ENCODE measurements at regions not wholly inside any gene's neighbourhood (a gene's known extent, or its start where the extent isn't known, plus 50 kb on each side); places are given as distances from the start of the nearest gene placed in this dataset.

DNA sequence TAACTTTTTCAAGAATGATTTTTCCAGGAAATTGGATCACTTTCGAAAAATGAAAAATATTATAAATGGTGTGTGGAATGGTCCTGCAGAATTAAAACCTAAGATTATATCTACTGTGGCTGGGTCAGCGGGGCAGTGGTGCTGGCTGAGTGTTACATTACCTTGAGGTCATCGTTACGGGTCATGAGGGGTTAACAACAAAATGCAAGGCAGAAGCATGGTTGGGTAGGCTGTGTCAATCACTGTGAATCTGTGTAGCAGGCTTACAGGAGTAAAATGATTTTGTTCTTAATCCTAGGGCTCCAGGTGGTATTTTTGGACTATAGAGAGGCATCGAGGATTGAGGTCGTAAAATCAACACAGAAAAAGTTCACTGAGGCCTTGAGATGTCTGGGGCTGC is 105.2 kb upstream of the AMOT start:
- FAIRE-seq (no peak), DNase-seq (ENCODE audit: low read depth in 1 of 2, low spot score in 2 of 2) (no peak)
- no peak overlapping the region for H2BK12ac ChIP-seq (ENCODE audit: low read depth, low read length)
- H3K36me3 ChIP-seq (ENCODE audit: control insufficient read depth in 2 of 4, insufficient read depth in 4 of 4, low read length in 3 of 4): no peaks in the 10 kb centered on the region
- H4K8ac ChIP-seq (ENCODE audit: extremely low read depth, insufficient read depth, low read length): no peak overlapping the region
- H3K27me3 ChIP-seq (replicated peaks in 1 of 4; ENCODE audit: control insufficient read depth in 3 of 4, extremely low read depth in 1 of 4, insufficient read depth in 3 of 4, low read length in 3 of 4): no peaks in the 10 kb centered on the region
- H3K27ac ChIP-seq (ENCODE audit: low read depth, low read length): no peak overlapping the region
- H2BK20ac ChIP-seq (ENCODE audit: low read length): no peak overlapping the region
- WGBS, 2 experiments (ENCODE audit: extremely low coverage in 1 of 2, insufficient coverage in 1 of 2, insufficient read length in 1 of 2, insufficient replicate concordance in 2 of 2, low coverage in 1 of 2, low lambda C conversion rate in 2 of 2, missing lambda C conversion rate in 1 of 2): 89% methylated on average over 5 of the region's 6 CpGs; no CpG with 5 or more reads in 1 of the 2 experiments
- ChIA-PET POLR2A (ENCODE audit: partially characterized antibody) (no interaction called here), CTCF (ENCODE audit: partially characterized antibody) (no interaction called here)
- H3K4me3 ChIP-seq (ENCODE audit: extremely low read depth in 1 of 4, insufficient read depth in 2 of 4, low read depth in 3 of 4, low read length in 4 of 4): no peak overlapping the region
- H4K5ac ChIP-seq (ENCODE audit: insufficient read length, low read depth, low read length): no peak overlapping the region
- no peak overlapping the region for H2BK15ac ChIP-seq (ENCODE audit: low read length)
- H4K20me1 ChIP-seq (replicated peaks in 1 of 2; ENCODE audit: control insufficient read depth in 1 of 2, insufficient read depth in 2 of 2, low read length in 2 of 2): no peaks in the 10 kb centered on the region
- H4K91ac ChIP-seq (replicated peaks; ENCODE audit: insufficient read length, low read length): no peak overlapping the region
- no peaks in the 10 kb centered on the region for H3K79me2 ChIP-seq (ENCODE audit: control insufficient read depth in 1 of 2, insufficient read depth in 2 of 2, low read length in 2 of 2)
- H3K23me2 ChIP-seq (ENCODE audit: low read depth, low read length): no peaks in the 10 kb centered on the region
- no peak overlapping the region for H2BK5ac ChIP-seq (ENCODE audit: low read depth, low read length)
- H3K9ac ChIP-seq (replicated peaks in 1 of 4; ENCODE audit: extremely low read depth in 1 of 4, low read depth in 3 of 4, low read length in 3 of 4): no peak overlapping the region
- H2AK5ac ChIP-seq (ENCODE audit: low read depth, low read length): no peak overlapping the region
- H3K9me3 ChIP-seq (ENCODE audit: insufficient read depth in 2 of 2, low read depth in 1 of 2, low read length in 1 of 2): no peaks in the 10 kb centered on the region
- no peak overlapping the region for H3K14ac ChIP-seq (ENCODE audit: insufficient read length)
- H2AFZ ChIP-seq (ENCODE audit: low read length): no peak overlapping the region; the same call in 1 of the 2 replicates
- no peak overlapping the region for H3K18ac ChIP-seq (ENCODE audit: extremely low read depth, low read length)
- no peak overlapping the region for H3K23ac ChIP-seq (ENCODE audit: insufficient read length)
- no peak overlapping the region for H3K56ac ChIP-seq (replicated peaks; ENCODE audit: insufficient read length, low read depth, low read length)
- H2BK120ac ChIP-seq (replicated peaks; ENCODE audit: low read depth, low read length): no peak overlapping the region
- no peak overlapping the region for H3K4me2 ChIP-seq (ENCODE audit: insufficient read depth in 1 of 2, low read depth in 2 of 2, low read length in 2 of 2)
- H3K4ac ChIP-seq (replicated peaks; ENCODE audit: insufficient read length, low read depth, low read length): no peak overlapping the region
- no peaks in the 10 kb centered on the region for H3K4me1 ChIP-seq (replicated peaks in 1 of 4; ENCODE audit: control insufficient read depth in 3 of 4, insufficient read depth in 4 of 4, low read length in 3 of 4)
- H3K79me1 ChIP-seq (ENCODE audit: low read depth, low read length): no peaks in the 10 kb centered on the region
- TF ChIP-seq POLR2A (IDR thresholded peaks at IDR 0.05; ENCODE audit: control extremely low read depth in 1 of 2, low read depth in 2 of 2, low read length in 2 of 2): no peak
- TF ChIP-seq CHD2 (IDR thresholded peaks at IDR 0.05; ENCODE audit: low read length): no peak
- no peak for TF ChIP-seq RFX5 (IDR thresholded peaks at IDR 0.05; ENCODE audit: borderline replicate concordance, low read depth, low read length)
- no peak for TF ChIP-seq SIX5 (IDR thresholded peaks at IDR 0.05; ENCODE audit: low read depth, low read length)
- TF ChIP-seq BCL11A (IDR thresholded peaks at IDR 0.05; ENCODE audit: low read depth in 2 of 2, low read length in 2 of 2): no peak
- TF ChIP-seq SP2 (IDR thresholded peaks at IDR 0.05; ENCODE audit: low read length): no peak
- TF ChIP-seq HDAC2 (IDR thresholded peaks at IDR 0.05; ENCODE audit: borderline replicate concordance in 1 of 2, low read depth in 2 of 2, low read length in 2 of 2): no peak
- TF ChIP-seq, protein P1, sequence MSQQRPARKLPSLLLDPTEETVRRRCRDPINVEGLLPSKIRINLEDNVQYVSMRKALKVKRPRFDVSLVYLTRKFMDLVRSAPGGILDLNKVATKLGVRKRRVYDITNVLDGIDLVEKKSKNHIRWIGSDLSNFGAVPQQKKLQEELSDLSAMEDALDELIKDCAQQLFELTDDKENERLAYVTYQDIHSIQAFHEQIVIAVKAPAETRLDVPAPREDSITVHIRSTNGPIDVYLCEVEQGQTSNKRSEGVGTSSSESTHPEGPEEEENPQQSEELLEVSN (IDR thresholded peaks at IDR 0.05): no peak
- TF ChIP-seq, protein P2, sequence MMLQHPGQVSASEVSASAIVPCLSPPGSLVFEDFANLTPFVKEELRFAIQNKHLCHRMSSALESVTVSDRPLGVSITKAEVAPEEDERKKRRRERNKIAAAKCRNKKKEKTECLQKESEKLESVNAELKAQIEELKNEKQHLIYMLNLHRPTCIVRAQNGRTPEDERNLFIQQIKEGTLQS (IDR thresholded peaks at IDR 0.05; ENCODE audit: insufficient read depth, low read depth, low read length): no peak
- TF ChIP-seq, protein P3, sequence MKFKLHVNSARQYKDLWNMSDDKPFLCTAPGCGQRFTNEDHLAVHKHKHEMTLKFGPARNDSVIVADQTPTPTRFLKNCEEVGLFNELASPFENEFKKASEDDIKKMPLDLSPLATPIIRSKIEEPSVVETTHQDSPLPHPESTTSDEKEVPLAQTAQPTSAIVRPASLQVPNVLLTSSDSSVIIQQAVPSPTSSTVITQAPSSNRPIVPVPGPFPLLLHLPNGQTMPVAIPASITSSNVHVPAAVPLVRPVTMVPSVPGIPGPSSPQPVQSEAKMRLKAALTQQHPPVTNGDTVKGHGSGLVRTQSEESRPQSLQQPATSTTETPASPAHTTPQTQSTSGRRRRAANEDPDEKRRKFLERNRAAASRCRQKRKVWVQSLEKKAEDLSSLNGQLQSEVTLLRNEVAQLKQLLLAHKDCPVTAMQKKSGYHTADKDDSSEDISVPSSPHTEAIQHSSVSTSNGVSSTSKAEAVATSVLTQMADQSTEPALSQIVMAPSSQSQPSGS (IDR thresholded peaks at IDR 0.05; ENCODE audit: low read length): no peak
- no peak for TF ChIP-seq CTBP2 (IDR thresholded peaks at IDR 0.05; ENCODE audit: borderline replicate concordance, insufficient read depth, insufficient read length, low read length)
- TF ChIP-seq SP4 (IDR thresholded peaks at IDR 0.05; ENCODE audit: low read length): no peak
- TF ChIP-seq KDM1A (IDR thresholded peaks at IDR 0.05; ENCODE audit: borderline replicate concordance, low read length): no peak
